Osteocyte (in vitro differentiated cells): ENCODE measurements at regions not wholly inside any gene's neighbourhood (a gene's known extent, or its start where the extent isn't known, plus 50 kb on each side); places are given as distances from the start of the nearest gene placed in this dataset.

Source experiments
- DNase-seq: peaks from one replicate; pipeline ENCODE4 v3.0.0; 2021; ENCODE audit warnings: mixed read lengths; ENCODE audit not compliant: unreplicated experiment; ENCODE audit errors: extremely low spot score
- H3K27ac Mint-ChIP-seq: one replicate; pipeline ENCODE4 v1.8.0; 2021; ENCODE audit warnings: mild to moderate bottlenecking, mixed read lengths; ENCODE audit not compliant: unreplicated experiment
- H3K27me3 Mint-ChIP-seq: one replicate; pipeline ENCODE4 v1.8.0; 2021; ENCODE audit warnings: mixed read lengths; ENCODE audit not compliant: unreplicated experiment
- H3K36me3 Mint-ChIP-seq: one replicate; pipeline ENCODE4 v1.8.0; 2021; ENCODE audit warnings: mixed read lengths; ENCODE audit not compliant: unreplicated experiment
- H3K4me1 Mint-ChIP-seq: one replicate; pipeline ENCODE4 v1.8.0; 2021; ENCODE audit warnings: mixed read lengths; ENCODE audit not compliant: unreplicated experiment
- H3K4me3 Mint-ChIP-seq: one replicate; pipeline ENCODE4 v1.8.0; 2021; ENCODE audit warnings: mild to moderate bottlenecking, moderate library complexity, mixed read lengths; ENCODE audit not compliant: unreplicated experiment
- H3K9me3 Mint-ChIP-seq: one replicate; pipeline ENCODE4 v1.8.0; 2021; ENCODE audit warnings: mixed read lengths; ENCODE audit not compliant: unreplicated experiment
- TF ChIP-seq, protein P1 (sequence below): fragments of 200-600 bp; sonication (generic); IDR thresholded peaks from 2 replicates; pipeline ENCODE4 v1.5.0; 2021; ENCODE audit warnings: antibody characterized with exemption, mild to moderate bottlenecking, moderate library complexity

DNA sequence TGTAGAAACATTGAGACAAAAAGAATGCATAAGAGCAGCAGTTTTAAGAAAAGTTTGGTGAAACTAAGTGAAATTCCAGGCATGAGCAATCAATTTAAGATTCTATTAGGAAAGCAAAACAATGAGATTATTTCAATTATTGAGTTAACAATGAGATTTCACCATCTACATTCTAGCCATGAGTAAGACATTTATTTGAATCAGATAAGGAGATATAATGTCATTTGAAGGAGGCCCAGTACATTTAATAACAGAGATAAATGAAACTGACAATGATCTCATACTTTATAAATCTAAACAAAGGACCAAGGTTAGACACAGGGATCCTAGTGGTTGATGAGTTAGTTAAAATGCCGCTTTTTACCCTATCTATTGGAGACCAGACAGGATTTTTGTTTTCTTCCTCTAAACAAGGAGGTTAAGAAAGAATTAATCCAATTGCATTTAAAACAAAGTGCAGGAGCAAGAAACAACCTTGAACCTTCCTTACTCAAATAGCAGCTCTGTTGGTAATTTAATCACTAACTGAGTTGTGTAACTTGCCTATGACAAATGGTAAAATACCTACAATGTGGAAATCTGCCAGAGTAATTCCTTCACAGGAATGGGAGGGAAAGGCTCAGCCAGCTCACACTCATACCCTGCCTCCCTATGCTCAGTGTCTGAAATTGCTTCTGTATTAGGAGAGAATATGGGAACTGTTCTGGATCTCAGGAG is 103.5 kb upstream of the NR3C1 start:
- no peak for DNase-seq
- Mint-ChIP-seq H3K4me1 (peaks cover 8% of the 10 kb centered on the region), H3K36me3 (no peaks in the 10 kb centered on the region), H3K9me3 (no peaks in the 10 kb centered on the region), H3K27me3 (no peaks in the 10 kb centered on the region), H3K4me3 (no peak overlapping the region), H3K27ac (no peak overlapping the region)
- TF ChIP-seq, protein P1, sequence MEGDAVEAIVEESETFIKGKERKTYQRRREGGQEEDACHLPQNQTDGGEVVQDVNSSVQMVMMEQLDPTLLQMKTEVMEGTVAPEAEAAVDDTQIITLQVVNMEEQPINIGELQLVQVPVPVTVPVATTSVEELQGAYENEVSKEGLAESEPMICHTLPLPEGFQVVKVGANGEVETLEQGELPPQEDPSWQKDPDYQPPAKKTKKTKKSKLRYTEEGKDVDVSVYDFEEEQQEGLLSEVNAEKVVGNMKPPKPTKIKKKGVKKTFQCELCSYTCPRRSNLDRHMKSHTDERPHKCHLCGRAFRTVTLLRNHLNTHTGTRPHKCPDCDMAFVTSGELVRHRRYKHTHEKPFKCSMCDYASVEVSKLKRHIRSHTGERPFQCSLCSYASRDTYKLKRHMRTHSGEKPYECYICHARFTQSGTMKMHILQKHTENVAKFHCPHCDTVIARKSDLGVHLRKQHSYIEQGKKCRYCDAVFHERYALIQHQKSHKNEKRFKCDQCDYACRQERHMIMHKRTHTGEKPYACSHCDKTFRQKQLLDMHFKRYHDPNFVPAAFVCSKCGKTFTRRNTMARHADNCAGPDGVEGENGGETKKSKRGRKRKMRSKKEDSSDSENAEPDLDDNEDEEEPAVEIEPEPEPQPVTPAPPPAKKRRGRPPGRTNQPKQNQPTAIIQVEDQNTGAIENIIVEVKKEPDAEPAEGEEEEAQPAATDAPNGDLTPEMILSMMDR: no peak

DNA sequence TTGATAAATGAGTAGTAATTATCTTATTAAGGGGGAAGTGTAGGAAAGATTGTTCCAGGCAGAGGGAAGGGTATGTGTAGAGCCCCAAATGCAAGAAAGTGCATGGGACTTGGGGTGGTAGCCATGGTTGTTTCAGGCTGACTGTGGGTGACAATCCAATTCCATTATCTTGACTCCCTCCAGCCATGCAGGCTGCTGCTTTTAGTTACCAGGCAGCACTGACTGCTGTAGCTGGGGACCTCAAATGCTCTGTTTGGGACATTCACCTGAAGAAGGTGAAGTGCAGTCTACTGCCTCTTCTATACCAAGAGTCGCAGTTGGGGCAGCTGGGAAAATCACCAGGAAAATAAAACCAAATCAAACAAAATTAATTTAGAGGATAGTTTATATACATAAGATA is 102.4 kb upstream of the NR3C1 start:
- H3K4me3 Mint-ChIP-seq: no peak overlapping the region
- no peaks in the 10 kb centered on the region for H3K9me3 Mint-ChIP-seq
- H3K27me3 Mint-ChIP-seq: no peaks in the 10 kb centered on the region
- peaks cover 10% of the 10 kb centered on the region for H3K4me1 Mint-ChIP-seq
- no peak for DNase-seq
- H3K27ac Mint-ChIP-seq: no peak overlapping the region
- TF ChIP-seq, protein P1: no peak
- H3K36me3 Mint-ChIP-seq: no peaks in the 10 kb centered on the region

DNA sequence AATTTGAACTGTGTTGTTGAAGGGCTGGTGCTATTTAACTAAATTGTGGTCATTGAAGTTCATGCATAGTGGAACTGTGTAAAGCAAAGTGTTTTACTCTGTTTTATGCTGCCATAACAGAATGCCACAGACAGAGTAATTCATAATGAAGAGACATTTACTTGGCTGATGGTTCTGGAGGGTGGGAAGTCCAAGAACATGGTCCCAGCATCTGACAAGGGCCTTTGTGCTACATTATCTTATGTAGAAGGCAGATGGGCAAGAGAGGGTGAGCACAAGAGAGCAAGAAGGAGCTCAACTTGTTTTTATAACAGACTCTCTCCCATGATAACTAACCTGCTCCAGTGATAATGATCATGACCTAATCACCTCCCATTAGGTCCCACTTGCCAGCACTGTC is 101.9 kb upstream of the NR3C1 start:
- no peak overlapping the region for H3K27ac Mint-ChIP-seq
- H3K4me1 Mint-ChIP-seq: peaks cover 10% of the 10 kb centered on the region
- TF ChIP-seq, protein P1: no peak
- no peaks in the 10 kb centered on the region for H3K36me3 Mint-ChIP-seq
- no peak overlapping the region for H3K4me3 Mint-ChIP-seq
- DNase-seq: no peak
- H3K9me3 Mint-ChIP-seq: no peaks in the 10 kb centered on the region
- no peaks in the 10 kb centered on the region for H3K27me3 Mint-ChIP-seq

DNA sequence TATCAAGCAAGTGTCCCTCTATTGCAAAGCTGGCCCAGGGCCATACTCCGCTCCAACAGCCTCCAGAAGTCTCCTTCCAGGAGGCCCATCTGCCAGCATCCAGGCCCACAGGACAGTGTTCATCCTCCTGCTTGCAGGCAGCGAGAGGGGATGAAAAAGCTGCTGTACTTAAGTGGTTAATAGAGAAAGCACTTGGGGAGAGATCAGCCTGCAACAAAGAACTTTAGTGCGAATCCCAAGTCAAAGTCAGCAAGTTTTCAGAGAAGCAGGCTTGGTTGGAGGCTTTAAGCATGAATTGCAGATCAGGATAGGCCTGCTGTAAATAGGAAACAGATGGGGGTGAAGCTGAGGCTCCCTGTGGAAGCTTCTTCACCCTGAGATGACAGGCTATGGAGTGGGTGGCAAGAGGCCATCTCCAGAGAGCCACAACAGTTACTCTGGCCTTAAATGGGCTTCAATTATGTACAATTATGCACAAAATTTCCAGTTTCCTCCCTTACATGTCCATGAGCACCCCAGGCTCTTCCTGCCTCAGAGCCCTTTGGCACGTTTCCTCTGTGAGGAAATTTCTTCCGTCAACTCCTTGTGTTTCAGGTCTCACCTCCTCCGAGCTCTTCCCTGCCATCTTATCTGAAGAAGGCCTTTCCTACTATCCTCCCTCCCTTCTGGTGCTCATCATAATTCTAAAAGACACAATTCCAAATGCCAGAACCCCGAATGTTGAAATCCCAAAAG is 98.0 kb upstream of the NR3C1 start:
- H3K9me3 Mint-ChIP-seq: no peaks in the 10 kb centered on the region
- DNase-seq: no peak
- H3K4me1 Mint-ChIP-seq: peaks cover 4% of the 10 kb centered on the region
- TF ChIP-seq, protein P1: no peak
- H3K27me3 Mint-ChIP-seq: no peaks in the 10 kb centered on the region
- H3K36me3 Mint-ChIP-seq: no peaks in the 10 kb centered on the region
- no peak overlapping the region for H3K4me3 Mint-ChIP-seq
- no peak overlapping the region for H3K27ac Mint-ChIP-seq

DNA sequence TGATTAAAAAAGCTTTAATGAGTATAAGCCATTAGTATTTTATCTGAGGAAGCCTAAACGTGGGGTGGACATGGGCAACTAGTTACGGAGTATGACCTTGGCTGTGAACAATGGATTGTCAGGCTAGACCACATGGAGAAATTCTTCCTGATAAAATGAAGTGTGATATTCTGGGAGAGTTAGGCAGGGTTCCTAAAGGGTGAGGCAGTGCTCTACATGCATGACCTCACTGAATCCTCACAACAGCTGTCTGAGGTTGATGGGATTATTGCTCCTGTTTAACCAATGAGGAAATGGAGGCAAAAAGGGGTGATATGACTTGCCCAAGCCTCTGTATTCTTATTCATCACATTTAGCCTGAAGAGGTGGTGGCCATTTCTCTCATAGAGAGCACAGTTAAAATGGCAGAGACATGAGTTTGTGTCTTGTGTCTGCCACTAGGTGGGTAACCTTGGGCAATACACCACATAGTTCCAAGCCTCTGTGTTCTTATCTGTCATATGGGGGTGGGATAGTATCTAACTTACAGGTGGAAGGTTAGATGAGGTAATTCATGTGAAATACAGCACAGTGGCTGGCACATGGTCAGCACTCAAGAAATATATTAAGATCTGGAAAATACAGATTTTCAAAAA is 96.1 kb upstream of the NR3C1 start:
- TF ChIP-seq, protein P1: no peak
- no peaks in the 10 kb centered on the region for H3K27me3 Mint-ChIP-seq
- no peak for DNase-seq
- H3K4me1 Mint-ChIP-seq: peaks cover 22% of the 10 kb centered on the region
- no peaks in the 10 kb centered on the region for H3K9me3 Mint-ChIP-seq
- no peak overlapping the region for H3K4me3 Mint-ChIP-seq
- H3K36me3 Mint-ChIP-seq: no peaks in the 10 kb centered on the region
- H3K27ac Mint-ChIP-seq: no peak overlapping the region
